Stimulated activated naive CD4-positive, alpha-beta T cell (primary cell): ENCODE measurements at regions not wholly inside any gene's neighbourhood (a gene's known extent, or its start where the extent isn't known, plus 50 kb on each side); places are given as distances from the start of the nearest gene placed in this dataset.
"Not testable (repeated sequence)": the region's sequence is repeated elsewhere in the genome, so short reads cannot be mapped to it uniquely, and the experiment has no call there.

Experiments used
- DNase-seq, 6 experiments: peaks; one replicate each; lab custom pipeline; 2025; lab: John Stamatoyannopoulos, UW

DNA sequence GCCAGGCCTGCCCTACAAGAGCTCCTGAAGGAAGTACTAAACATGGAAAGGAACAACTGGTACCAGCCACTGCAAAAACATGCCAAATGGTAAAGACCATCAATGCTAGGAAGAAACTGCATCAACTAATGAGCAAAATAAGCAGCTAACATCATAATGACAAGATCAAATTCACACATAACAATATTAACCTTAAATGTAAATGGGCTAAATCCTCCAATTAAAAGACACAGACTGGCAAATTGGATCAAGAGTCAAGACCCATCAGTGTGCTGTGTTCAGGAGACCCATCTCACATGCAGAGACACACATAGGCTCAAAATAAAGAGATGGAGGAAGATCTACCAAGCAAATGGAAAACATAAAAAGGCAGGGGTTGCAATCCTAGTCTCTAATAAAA is 119.0 kb upstream of the CARMIL1 start:
- not testable (repeated sequence) for DNase-seq

DNA sequence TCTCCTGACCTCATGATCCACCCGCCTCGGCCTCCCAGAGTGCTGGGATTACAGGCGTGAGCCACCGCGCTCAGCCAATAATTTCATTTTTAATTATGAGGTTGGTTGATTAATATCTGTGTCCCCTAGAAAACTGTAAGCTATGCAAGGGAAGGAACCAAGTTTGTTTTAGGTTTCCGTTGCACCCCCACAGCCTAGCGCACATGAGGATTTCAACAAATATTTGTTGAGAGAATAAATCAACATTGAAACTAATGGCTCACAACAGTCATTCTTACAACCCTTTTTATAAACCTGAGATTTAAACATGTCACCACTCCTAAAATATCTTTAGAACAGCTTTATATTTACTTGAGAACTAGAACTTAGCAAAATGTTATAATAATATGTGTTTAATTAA is 114.0 kb upstream of the CARMIL1 start:
- no peak for DNase-seq

DNA sequence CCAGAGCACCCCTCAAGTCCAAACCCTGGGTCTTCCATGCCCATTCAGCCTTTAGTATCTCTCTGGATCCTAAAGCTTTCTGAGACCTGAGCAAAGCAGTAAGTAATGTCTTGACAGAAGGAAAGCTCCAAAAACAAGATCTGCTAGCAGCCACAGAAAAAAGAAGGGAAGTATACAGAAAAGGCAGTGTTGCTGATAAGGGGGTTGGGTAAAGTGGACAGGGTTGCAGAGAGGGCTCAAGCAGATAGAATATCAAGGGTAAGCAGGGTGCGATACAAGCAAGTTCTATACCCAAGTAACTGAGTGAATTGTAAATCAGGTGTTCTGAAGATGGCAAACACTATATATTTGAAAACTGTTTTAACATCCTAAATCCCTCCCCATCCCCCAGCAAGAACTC is 113.4 kb upstream of the CARMIL1 start:
- DNase-seq, result no peak

DNA sequence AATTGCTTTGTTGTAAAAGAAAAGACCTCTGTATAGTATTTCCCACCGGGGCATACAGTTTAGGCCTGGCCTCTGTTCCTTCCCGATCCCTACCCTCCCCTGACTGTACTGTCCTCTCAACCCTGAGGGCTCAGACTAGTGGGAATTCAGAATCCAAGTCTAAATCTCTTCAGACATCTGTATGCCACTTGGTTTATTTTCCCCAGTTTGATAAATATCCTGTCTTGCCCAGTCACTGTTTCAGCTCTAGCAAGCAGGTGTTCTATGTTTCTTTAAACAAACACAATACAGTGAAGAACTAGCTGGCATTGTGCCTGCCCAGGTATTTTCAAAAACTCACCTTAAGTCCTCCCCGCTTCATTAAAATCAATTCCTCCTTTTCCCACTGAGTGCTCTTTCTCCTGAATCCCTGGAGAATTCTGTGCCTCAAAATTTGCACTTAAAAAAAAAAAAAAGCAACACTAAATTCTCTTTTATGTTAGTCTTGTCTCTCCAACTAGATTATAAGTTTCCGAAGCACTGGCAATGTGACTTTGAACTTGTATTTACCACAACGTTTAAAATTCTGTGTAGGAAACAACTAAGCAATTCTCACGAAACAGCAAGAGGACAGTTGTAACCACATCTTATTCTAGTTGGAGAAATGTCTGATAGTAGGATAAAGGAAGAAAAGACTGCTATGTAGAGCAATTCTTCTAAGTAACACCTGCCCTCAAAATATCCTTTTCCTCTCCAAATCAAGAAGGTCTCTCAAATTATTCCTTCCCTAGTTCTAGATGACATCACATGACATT is 112.0 kb upstream of the CARMIL1 start:
- DNase-seq, result no peak

DNA sequence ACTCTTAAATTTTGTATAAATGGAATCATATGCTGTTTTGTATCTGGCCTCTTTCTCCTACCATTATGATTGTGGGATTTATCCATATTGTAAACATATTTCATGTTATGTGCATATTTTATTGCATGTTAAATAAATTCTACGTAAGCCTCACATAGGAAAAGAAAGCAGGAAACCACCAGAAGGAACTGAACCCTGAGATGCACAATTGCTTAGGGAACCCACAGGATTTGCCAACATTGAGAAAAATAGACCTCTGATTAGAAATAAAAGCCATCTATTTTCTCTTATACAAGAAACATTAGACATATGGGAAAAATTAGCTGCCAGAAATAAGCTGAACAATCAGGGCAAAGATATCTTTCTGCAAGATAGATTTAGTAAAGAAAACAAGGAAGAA is 111.2 kb upstream of the CARMIL1 start:
- no peak for DNase-seq

DNA sequence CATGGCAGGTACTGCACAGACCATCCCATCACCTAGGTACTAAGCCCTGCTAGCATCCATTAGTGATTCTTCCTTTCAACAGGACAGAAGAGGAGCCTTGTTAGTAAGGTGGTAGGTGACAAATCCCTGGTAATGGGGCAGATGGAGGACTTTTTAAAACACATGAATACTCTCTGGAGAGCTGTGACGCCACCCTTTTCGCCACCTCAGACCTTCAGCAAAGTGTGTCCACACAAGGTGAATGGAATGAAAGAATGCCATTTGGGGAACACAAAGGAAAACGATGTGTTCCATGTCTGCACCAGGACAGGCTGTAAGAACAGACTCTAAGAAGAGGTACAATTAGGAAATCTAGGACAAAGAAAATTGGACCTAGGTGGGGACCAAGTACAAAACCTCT is 110.5 kb upstream of the CARMIL1 start:
- DNase-seq, result no peak

DNA sequence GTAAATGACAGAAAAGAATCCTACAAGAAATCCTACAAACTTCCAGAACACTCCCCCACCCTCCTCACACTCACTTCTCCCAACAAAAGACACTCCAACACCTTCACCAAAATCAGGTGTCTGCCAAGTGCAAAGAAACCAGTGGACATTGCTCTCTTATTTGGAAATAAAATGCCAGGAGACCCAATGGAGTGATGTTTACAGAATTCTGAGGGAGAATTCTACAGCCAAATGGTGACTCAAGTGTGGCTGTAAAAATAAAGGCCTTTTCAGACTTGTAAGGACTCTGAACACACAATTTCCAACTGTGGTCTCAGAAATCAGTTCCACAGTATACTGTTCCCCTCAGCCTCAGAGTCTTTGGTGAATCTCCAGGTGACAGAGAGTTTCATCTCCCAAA is 109.6 kb upstream of the CARMIL1 start:
- DNase-seq, result no peak

DNA sequence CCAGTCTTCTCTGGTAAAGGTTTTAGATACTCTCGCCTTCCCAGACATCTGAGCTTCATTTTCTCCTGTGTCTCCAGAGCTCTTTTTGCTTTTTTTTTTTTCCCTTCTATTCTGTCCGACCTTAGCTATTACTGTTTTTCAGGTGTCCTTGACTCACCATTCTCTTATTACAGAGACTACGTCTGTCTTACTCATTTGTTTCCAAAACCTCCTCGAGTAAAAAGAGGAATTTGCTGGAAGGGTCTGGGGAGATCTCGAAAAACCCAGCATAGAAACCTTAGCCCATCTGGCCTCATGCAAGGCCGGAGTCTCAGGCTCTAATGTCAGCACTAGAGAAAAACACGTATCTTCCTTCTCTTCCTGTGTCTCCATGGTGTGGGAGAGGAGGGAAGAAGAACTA is 109.2 kb upstream of the CARMIL1 start:
- DNase-seq, result no peak

DNA sequence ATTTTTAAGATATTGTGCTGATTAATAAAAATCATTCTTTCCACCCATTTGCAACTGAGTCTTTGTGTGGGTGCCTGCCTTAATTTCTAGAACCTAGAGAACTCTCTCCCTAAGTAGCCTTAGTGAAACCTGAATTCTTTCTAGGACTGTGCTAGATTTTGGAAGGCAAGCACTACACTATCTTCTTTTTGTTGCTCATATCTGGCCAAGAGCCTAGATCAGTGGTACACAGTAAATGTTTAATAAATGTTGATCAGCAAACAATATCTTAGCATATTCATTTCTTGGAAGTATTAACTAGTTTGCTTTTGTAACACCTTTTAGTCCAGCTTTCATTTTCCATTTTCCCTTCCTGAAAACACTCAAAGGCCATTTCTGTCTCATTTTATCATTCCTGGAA is 108.5 kb upstream of the CARMIL1 start:
- no peak for DNase-seq

DNA sequence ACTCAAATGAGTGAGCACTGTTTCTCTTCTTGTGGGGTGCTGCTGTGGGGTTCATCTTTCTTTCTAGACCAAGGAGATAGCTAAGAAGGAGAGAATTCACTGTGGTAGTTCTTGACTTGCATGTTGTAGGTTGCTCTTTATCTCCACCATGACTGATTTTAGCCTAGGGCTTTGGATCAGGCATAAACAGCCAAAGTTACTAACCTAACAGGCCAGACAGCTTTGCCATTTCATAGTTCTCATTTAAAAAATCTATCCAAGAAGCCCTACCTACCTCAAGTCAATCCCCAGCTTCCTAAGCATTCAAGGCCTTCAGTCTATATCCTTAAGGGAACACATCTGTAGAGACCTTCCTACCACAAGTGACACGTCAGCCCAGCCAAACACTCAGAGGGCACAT is 107.9 kb upstream of the CARMIL1 start:
- DNase-seq, result no peak

DNA sequence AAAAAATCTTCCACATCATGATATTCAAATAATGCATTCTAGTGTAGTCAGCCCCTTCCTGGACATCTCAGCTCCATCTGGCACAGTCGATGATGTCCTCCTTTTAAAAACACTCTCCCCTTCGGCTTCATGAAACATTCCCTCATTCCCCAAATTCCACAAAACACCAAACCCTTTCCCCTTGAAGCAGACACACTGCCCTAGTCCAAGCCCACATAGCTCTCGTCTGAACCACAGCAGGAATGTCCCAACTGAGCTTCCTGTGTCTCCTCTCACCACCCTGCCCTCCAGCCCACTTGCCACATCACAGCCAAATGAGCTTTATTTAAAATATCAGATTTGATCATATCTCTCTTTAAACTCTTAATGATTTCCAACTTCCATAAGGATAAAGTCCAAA is 106.4 kb upstream of the CARMIL1 start:
- DNase-seq, result no peak

DNA sequence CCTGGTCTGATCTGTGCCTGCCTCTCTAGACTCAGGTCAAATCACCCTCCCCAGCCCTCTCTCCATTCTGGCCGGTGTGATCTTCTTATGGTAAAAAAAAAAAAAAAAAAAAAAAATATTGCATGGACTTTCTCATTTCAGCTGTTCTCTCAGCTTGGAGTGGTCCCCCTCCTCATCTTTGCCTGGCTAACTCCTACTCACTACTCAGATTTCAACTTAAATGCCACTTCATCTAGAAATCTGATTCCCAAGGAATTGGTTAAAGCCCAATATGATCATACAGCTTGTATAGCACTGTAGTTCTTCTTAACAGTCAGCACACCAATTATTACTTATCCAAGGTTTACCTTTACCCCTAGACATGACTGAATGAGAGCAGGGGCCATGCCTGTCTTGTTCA is 105.9 kb upstream of the CARMIL1 start:
- DNase-seq, result no peak

DNA sequence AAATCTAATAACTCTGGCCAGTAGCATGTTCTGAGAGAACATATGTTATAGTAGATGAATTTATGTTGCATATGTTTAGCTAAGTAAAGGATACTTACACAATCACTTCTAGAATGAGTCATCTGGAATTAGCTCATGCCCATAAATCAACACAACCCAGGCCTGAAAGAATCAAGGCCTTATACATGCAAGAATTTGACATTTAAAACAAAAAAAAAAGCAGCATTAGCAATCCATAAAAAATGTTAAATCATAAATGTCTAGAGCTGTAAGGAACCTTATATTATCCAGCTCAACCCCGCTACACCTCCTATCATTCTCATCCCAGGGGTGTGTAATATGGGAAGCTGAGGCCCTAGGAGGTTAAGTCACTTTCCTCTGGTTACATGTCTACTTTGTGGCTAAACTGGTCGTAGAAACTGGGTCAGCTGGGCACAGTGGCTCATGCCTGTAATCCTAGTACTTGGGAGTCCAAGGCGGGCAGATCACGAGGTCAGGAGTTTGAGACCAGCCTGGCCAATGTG is 105.2 kb upstream of the CARMIL1 start:
- no peak for DNase-seq

DNA sequence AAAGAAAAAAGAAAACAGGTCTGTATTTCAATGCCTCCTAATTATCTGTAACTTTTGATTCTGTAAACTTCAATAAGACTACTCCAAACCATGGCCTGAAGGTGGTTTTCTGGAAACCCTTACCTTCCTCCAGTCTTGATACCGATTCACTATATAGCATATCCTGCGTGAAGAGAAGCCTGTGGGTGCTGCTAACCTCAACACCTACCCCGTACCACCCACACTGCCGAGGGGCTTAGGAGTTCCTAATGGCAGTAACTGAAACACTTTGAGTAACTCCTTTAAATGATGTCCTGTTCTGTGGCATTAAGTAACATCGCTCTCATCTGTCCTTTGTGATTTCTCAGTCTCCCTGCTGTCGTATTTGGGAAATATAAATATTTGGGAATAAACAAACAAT is 104.5 kb upstream of the CARMIL1 start:
- no peak for DNase-seq

DNA sequence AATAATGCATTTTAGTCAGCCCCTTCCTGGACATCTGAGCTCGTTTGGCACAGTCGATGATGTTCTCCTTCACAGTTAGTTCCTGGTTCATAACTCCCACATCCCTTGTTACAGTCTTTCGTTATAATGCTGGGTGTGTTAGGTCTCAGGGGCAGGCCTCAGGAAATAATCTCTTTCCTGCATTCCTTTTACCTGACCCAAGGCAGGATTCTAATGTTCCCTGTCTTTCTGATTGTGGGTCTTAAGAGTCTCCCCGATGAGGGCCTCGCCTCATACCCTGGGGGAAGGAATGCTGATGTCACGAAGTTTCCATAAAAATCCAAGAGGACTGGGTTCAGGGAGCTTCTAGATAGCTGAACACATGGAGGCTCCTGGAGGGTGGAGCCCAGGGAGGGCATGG is 104.0 kb upstream of the CARMIL1 start:
- DNase-seq, result no peak

DNA sequence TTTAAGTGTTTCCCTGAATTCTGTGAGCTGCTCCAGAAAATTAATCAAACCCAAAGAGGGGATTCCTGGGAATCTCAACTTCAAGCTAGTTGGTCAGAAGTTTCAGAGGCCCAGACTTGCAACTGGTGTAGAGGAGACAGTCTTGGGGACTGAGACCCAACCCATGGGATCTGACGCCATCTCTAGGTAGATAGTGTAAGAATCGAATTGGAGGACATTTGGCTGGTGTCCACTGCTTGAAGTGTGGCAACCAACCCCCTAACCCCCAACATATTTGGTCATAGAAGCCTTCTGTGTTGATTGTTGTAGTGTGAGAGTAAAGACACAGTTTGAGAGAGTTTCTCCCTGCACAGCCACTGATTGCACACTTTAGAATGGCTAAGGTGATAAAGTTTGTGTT is 103.5 kb upstream of the CARMIL1 start:
- no peak for DNase-seq

DNA sequence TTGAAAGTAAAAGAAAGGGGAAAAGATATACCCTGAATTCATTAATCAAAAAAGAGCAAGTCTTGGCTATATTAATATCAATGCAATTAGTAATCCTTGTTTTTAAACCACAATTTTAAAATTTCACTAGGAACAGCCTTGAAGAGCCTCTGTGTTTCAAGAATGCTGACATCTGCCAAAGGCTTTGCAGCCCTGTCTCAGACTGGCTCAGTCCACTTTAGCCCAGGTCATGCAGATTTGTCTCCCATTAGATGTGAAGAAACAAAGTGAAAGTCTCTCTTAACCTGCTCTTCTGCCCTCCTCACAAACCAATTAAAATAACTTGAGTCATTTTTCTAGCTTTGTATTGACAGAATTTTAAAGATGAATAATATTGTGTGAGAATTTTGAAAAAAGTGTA is 102.7 kb upstream of the CARMIL1 start:
- no peak for DNase-seq

DNA sequence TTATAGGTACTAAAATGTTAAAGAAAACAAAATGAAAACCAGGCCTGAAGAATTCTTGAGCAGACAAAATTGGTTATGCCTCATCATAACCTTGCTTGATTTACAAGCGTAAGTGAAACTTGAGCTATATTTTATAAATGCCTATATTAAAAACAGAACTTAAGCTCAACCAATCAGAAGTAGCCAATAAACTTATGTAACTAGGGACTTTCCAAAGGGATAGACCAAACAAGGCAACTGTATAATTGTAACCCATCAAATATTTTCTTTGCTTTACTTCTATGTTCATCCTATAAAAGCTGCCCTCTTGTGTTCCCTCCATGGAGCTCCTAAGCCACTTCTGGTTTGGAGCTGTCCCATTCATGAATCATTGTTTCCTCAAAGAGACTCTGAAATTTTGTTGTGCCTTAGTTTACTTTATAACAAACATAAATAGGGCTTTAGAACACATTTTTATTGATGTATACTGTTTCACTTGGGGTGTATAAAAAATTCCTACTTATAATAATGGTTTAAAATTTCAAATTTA is 101.6 kb upstream of the CARMIL1 start:
- DNase-seq, result no peak

DNA sequence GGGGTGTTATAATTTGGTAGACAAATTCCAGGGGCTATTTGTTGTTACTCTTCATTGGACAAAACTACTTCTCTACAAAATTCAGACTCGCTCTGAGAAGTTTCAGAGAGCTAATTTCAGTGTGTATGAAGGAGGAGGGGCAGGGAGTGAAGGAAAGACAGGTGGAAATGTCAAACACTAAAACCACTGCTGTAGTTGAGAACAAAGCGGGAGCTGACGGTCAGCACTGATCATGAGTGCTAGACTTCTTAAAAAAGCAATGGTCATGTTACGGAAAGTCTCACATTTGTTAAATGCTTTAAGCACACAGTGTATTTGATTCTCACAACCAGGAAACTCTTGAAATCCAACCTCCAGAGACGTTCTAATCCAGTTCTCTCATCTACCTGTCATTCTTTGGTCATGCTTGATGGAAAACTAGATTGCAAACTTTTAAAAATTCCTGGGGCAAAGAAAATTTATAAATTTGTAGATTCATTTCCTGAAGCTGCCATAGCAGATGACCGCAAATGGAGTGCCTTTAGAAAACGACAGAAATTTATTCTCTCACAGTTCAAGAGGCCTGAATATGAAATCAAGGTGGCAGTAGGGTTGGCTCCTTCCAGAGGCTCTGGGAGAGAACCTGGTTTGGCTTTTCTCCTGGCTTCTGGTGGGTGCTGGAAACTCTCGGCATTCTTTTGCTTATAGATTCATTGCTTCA is 100.7 kb upstream of the CARMIL1 start:
- no peak for DNase-seq

DNA sequence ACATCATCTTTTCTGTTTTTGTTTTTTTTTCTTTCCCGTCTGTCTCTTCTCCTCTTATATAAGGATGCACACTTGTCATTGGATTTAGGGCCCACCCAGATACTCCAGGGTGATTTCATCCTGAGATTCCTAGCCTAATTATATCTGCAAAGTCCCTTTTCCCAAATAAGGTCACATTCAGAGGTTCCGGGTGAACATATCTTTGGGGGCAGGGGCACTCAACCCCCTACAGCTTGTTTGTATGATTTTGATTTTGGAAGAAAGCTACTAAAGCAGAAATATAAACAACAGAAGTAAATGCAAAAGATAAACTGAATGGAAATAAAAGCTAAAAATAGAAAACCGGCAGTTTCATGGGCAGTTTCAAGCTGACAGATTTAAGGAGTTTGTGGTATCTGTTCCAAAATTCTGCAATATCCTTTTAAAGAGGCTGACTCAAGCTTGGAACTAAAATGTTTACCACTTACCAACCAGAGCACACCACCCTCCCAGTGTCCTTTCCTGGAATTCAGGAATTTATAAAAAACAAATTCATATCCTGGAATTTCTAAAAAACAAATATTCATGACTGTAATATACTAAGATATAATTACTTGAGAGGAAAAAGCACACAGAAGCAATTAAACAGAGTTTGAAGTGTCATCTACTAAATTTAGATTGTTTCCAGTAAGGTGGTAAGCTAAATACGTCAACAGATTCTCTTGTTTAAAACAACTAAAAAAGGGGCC is 100.0 kb upstream of the CARMIL1 start:
- DNase-seq, result no peak

DNA sequence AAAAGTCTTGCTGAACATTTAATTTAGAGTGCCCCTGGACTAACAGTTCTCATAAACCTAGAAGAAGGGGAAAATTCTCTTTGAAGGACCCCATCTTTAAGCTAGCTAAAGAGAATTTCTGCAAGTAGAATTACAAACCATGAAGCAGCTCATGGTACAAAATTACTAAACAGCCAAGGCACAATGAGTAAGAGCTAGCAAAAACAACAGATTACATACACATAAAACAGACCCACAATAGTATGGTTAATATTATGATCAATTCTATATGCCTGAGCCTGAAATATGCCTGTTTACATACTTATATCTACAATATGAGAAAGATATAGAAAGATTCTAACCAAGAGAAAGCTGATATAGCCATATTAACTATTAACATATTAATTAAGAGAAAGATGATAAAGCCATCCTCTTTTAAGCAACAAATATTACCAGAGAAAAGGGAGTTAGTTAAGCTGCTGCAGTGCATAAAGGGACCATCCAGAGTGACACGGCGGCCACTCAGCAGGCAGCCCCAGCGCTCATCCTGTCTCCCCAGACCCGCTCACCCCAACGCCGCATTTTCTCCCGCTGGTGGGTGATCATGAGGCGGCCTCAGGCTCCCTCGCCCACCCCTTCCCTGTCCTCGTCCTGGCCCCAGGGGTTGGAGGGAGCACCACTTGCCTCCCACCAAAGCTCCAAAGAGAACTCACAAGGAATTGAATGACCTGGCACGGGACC is 98.4 kb upstream of the CARMIL1 start:
- DNase-seq, result no peak

DNA sequence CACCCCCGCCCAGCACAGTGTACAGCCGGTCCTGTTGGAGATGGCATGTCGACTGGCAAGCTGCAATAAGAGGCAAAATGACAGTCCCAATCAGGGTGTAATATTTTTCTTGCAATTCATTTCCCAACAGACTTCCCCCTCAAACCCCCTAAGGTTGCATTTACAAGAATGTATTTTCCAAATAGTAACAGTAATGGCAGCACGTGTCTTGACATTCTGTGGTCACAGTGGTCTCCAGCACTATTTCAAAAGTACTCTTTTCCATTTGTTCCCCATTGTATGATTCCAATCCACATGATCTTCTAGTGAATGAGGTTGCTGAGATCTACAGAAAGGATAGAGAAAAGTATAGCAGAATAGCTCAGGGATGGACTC is 97.8 kb upstream of the CARMIL1 start:
- DNase-seq, result no peak
